Testis (tissue), 2 donors: ENCODE measurements at regions not wholly inside any gene's neighbourhood (a gene's known extent, or its start where the extent isn't known, plus 50 kb on each side); places are given as distances from the start of the nearest gene placed in this dataset.
"Not testable (repeated sequence)": the region's sequence is repeated elsewhere in the genome, so short reads cannot be mapped to it uniquely, and the experiment has no call there.

ENCODE experiments used
- DNase-seq: peaks from one replicate; pipeline ENCODE4 v3.0.0-alpha.2; 2019
- H3K27ac ChIP-seq, 2 donors: fragments of 200-600 bp; sonication (generic); one replicate each; pipeline ENCODE4 v1.5.1; 2019
- H3K27me3 ChIP-seq: fragments of 200-600 bp; sonication (generic); one replicate; pipeline ENCODE4 v1.5.1; 2019
- H3K36me3 ChIP-seq: fragments of 200-600 bp; sonication (generic); one replicate; pipeline ENCODE4 v1.5.1; 2017; ENCODE audit warnings: low read depth; ENCODE audit errors: missing control alignments
- H3K4me1 ChIP-seq: fragments of 200-600 bp; sonication (generic); one replicate; pipeline ENCODE4 v1.5.1; 2019
- H3K4me3 ChIP-seq, 2 donors: fragments of 200-600 bp; sonication (generic); one replicate each; pipeline ENCODE4 v1.5.1; 2017 to 2019
- H3K9me3 ChIP-seq: fragments of 200-600 bp; sonication (generic); one replicate; pipeline ENCODE4 v1.5.1; 2017
- CTCF ChIP-seq, 3 experiments: fragments of 450-650 bp in 2 of 3; fragments of 200-600 bp in 1 of 3; sonication (generic) in 1 of 3; IDR thresholded peaks; one replicate each; pipeline ENCODE4 v1.5.1; 2016 to 2019; ENCODE audit warnings: antibody characterized with exemption in 3 of 3, mild to moderate bottlenecking in 2 of 3, moderate library complexity in 1 of 3
- POLR2A ChIP-seq: fragments of 450-650 bp; IDR thresholded peaks from one replicate; pipeline ENCODE4 v1.6.1; 2017; ENCODE audit warnings: antibody characterized with exemption, mild to moderate bottlenecking, moderate library complexity
- WGBS, 2 donors: methylation state at CpG; one replicate each; pipeline ENCODE4 v1.1.5; 2018; 5-methylcytosine and 5-hydroxymethylcytosine counted together
- intact Hi-C: fragments of 100-400 bp; cut with DNase I; formaldehyde crosslinking; loops from one replicate; pipeline ENCODE4 v1.15.1; 2023; ENCODE audit warnings: low total_unique reads

- WGBS, 2 donors, result 86 to 93% methylated on average over 4 of the region's 4 CpGs
- H3K36me3 ChIP-seq, result no peaks in the 10 kb centered on the region
- no peaks in the 10 kb centered on the region for H3K9me3 ChIP-seq
- H3K4me3 ChIP-seq, result no peak overlapping the region
- no peak for DNase-seq
- no peaks in the 10 kb centered on the region for H3K27me3 ChIP-seq
- H3K4me1 ChIP-seq, result no peaks in the 10 kb centered on the region
- intact Hi-C loops, result no loop called here
- TF ChIP-seq POLR2A, result no peak
- no peak for TF ChIP-seq CTCF (IDR thresholded peaks at IDR 0.05)
- no peak overlapping the region for H3K27ac ChIP-seq
Measured at GRCh38 chr2:57696016-57696415, 350.6 kb upstream of the VRK2 start.

- H3K9me3 ChIP-seq, result no peaks in the 10 kb centered on the region
- no peak for DNase-seq
- no peaks in the 10 kb centered on the region for H3K36me3 ChIP-seq
- intact Hi-C loops, result no loop called here
- no peaks in the 10 kb centered on the region for H3K27me3 ChIP-seq
- H3K4me1 ChIP-seq, result no peaks in the 10 kb centered on the region
- no peak overlapping the region for H3K4me3 ChIP-seq
- H3K27ac ChIP-seq, result no peak overlapping the region
- 54 to 70% methylated on average over 1 of the region's 1 CpG for WGBS, 2 donors
- TF ChIP-seq POLR2A (no peak), CTCF (IDR thresholded peaks at IDR 0.05) (no peak)
Measured at GRCh38 chr2:57698392-57698791, 348.2 kb upstream of the VRK2 start.

GRCh38 chr2:57698935-57699449 is 347.6 kb upstream of the VRK2 start:
- no peak for DNase-seq
- Histone ChIP-seq H3K36me3 (no peaks in the 10 kb centered on the region), H3K9me3 (no peaks in the 10 kb centered on the region), H3K4me1 (no peaks in the 10 kb centered on the region), H3K27me3 (no peaks in the 10 kb centered on the region), H3K27ac (no peak overlapping the region), H3K4me3 (no peak overlapping the region)
- 64 to 66% methylated on average over 2 of the region's 2 CpGs for WGBS, 2 donors
- intact Hi-C loops, result no loop called here
- TF ChIP-seq POLR2A, result no peak
- TF ChIP-seq CTCF (IDR thresholded peaks at IDR 0.05), result no peak

- Histone ChIP-seq H3K27ac (no peak overlapping the region), H3K9me3 (no peaks in the 10 kb centered on the region), H3K27me3 (no peaks in the 10 kb centered on the region), H3K4me3 (no peak overlapping the region), H3K36me3 (no peaks in the 10 kb centered on the region), H3K4me1 (no peaks in the 10 kb centered on the region)
- intact Hi-C loops, result no loop called here
- no peak for DNase-seq
- TF ChIP-seq CTCF (IDR thresholded peaks at IDR 0.05) (no peak), POLR2A (no peak)
- WGBS, 2 donors, result 75 to 77% methylated on average over 5 of the region's 5 CpGs
Measured at GRCh38 chr2:57701391-57701791, 345.2 kb upstream of the VRK2 start.

- no peak for TF ChIP-seq CTCF (IDR thresholded peaks at IDR 0.05)
- no peak for TF ChIP-seq POLR2A
- Histone ChIP-seq H3K27me3 (no peaks in the 10 kb centered on the region), H3K27ac (no peak overlapping the region), H3K4me1 (no peaks in the 10 kb centered on the region), H3K36me3 (no peaks in the 10 kb centered on the region), H3K4me3 (no peak overlapping the region), H3K9me3 (no peaks in the 10 kb centered on the region)
- 89 to 96% methylated on average over 3 of the region's 3 CpGs for WGBS, 2 donors
- DNase-seq, result no peak
- intact Hi-C loops, result no loop called here
Measured at GRCh38 chr2:57703407-57703806, 343.2 kb upstream of the VRK2 start.

GRCh38 chr2:57707794-57708193 is 338.8 kb upstream of the VRK2 start:
- H3K36me3 ChIP-seq, H3K9me3 ChIP-seq, H3K4me1 ChIP-seq, H3K27ac ChIP-seq, H3K27me3 ChIP-seq, intact Hi-C loops, H3K4me3 ChIP-seq, DNase-seq: not testable (repeated sequence)
- WGBS, 2 donors, result 79 to 86% methylated on average over 8 of the region's 8 CpGs
